Sigmoid colon (tissue), 4 donors: ENCODE measurements at regions not wholly inside any gene's neighbourhood (a gene's known extent, or its start where the extent isn't known, plus 50 kb on each side); places are given as distances from the start of the nearest gene placed in this dataset.

ENCODE experiments used
- EP300 ChIP-seq, 4 donors: sonication (generic); formaldehyde crosslinking; IDR thresholded peaks; one replicate each; pipeline ENCODE4 v1.6.1; 2017; ENCODE audit warnings: antibody characterized with exemption in 4 of 4
- POLR2A ChIP-seq, 2 donors: fragments of 450-650 bp; IDR thresholded peaks; one replicate each; pipeline ENCODE4 v1.6.1; 2016; ENCODE audit warnings: antibody characterized with exemption in 2 of 2, mild to moderate bottlenecking in 2 of 2, moderate library complexity in 2 of 2
- TF ChIP-seq, protein P1 (sequence below), 4 experiments: fragments of 450-650 bp in 3 of 4; fragments of 200-600 bp in 1 of 4; IDR thresholded peaks; one replicate each; pipeline ENCODE4 v1.5.1; 2016 to 2019; ENCODE audit warnings: antibody characterized with exemption in 4 of 4, mild to moderate bottlenecking in 3 of 4, moderate library complexity in 2 of 4

- TF ChIP-seq, protein P1, sequence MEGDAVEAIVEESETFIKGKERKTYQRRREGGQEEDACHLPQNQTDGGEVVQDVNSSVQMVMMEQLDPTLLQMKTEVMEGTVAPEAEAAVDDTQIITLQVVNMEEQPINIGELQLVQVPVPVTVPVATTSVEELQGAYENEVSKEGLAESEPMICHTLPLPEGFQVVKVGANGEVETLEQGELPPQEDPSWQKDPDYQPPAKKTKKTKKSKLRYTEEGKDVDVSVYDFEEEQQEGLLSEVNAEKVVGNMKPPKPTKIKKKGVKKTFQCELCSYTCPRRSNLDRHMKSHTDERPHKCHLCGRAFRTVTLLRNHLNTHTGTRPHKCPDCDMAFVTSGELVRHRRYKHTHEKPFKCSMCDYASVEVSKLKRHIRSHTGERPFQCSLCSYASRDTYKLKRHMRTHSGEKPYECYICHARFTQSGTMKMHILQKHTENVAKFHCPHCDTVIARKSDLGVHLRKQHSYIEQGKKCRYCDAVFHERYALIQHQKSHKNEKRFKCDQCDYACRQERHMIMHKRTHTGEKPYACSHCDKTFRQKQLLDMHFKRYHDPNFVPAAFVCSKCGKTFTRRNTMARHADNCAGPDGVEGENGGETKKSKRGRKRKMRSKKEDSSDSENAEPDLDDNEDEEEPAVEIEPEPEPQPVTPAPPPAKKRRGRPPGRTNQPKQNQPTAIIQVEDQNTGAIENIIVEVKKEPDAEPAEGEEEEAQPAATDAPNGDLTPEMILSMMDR (IDR thresholded peaks at IDR 0.05) = no peak
- TF ChIP-seq EP300 (IDR thresholded peaks at IDR 0.05) = no peak
- TF ChIP-seq POLR2A (IDR thresholded peaks at IDR 0.05) = no peak
Measured at GRCh38 chr10:3527869-3528268, 257.1 kb downstream of the KLF6 start.
